ENCODE measurements at regions not wholly inside any gene's neighbourhood (a gene's known extent, or its start where the extent isn't known, plus 50 kb on each side); places are given as distances from the start of the nearest gene placed in this dataset.

- intact Hi-C loops (cut with DNase I), result no loop called here
- H3K9me3 ChIP-seq, result no peaks in the 10 kb centered on the region
- no peak for DNase-seq
- no peak overlapping the region for H3K4me3 ChIP-seq (replicated peaks in 1 of 3)
- WGBS, 2 donors, result 89 to 91% methylated on average over 7 of the region's 7 CpGs
- no peaks in the 10 kb centered on the region for H3K4me1 ChIP-seq
- TF ChIP-seq POLR2A (IDR thresholded peaks at IDR 0.05), result no peak
- no peak overlapping the region for H3K27ac ChIP-seq
- H3K27me3 ChIP-seq, result no peaks in the 10 kb centered on the region
- no peaks in the 10 kb centered on the region for H3K36me3 ChIP-seq
Observed at GRCh38 chr2:16049406-16049805, 109.1 kb downstream of the MYCN start.

- Histone ChIP-seq H3K4me1 (no peaks in the 10 kb centered on the region), H3K36me3 (no peaks in the 10 kb centered on the region), H3K4me3 (replicated peaks in 1 of 3) (no peak overlapping the region), H3K9me3 (no peaks in the 10 kb centered on the region), H3K27me3 (no peaks in the 10 kb centered on the region), H3K27ac (no peak overlapping the region)
- WGBS, 2 donors, result 91% methylated on average over 4 of the region's 4 CpGs
- intact Hi-C loops (cut with DNase I), result no loop called here
- DNase-seq, result no peak
- TF ChIP-seq CTCF (IDR thresholded peaks at IDR 0.05), result no peak
- no peak for TF ChIP-seq POLR2A (IDR thresholded peaks at IDR 0.05)
Observed at GRCh38 chr2:16048466-16048865, 108.1 kb downstream of the MYCN start.

GRCh38 chr2:16047701-16048100 is 107.4 kb downstream of the MYCN start:
- Histone ChIP-seq H3K36me3 (no peaks in the 10 kb centered on the region), H3K27ac (no peak overlapping the region), H3K4me1 (no peaks in the 10 kb centered on the region), H3K4me3 (replicated peaks in 1 of 3) (no peak overlapping the region), H3K9me3 (no peaks in the 10 kb centered on the region), H3K27me3 (no peaks in the 10 kb centered on the region)
- no peak for TF ChIP-seq CTCF (IDR thresholded peaks at IDR 0.05)
- TF ChIP-seq POLR2A (IDR thresholded peaks at IDR 0.05), result no peak
- intact Hi-C loops (cut with DNase I), result no loop called here
- DNase-seq, result no peak
- 95% methylated on average over 9 of the region's 9 CpGs for WGBS, 2 donors

GRCh38 chr2:16046649-16047048 is 106.3 kb downstream of the MYCN start:
- Histone ChIP-seq H3K27ac (no peak overlapping the region), H3K36me3 (no peaks in the 10 kb centered on the region), H3K4me1 (no peaks in the 10 kb centered on the region), H3K9me3 (no peaks in the 10 kb centered on the region), H3K27me3 (no peaks in the 10 kb centered on the region), H3K4me3 (replicated peaks in 1 of 3) (no peak overlapping the region)
- intact Hi-C loops (cut with DNase I), result no loop called here
- no peak for DNase-seq
- no peak for TF ChIP-seq POLR2A (IDR thresholded peaks at IDR 0.05)
- no peak for TF ChIP-seq CTCF (IDR thresholded peaks at IDR 0.05)
- WGBS, 2 donors, result 99 to 100% methylated on average over 2 of the region's 2 CpGs

GRCh38 chr2:16045653-16046352 is 105.5 kb downstream of the MYCN start:
- Histone ChIP-seq H3K9me3 (no peaks in the 10 kb centered on the region), H3K27me3 (no peaks in the 10 kb centered on the region), H3K4me3 (replicated peaks in 1 of 3) (no peak overlapping the region), H3K27ac (no peak overlapping the region), H3K36me3 (no peaks in the 10 kb centered on the region), H3K4me1 (no peaks in the 10 kb centered on the region)
- no peak for DNase-seq
- WGBS, 2 donors, result 77 to 79% methylated on average over 6 of the region's 6 CpGs
- no peak for TF ChIP-seq POLR2A (IDR thresholded peaks at IDR 0.05)
- no peak for TF ChIP-seq CTCF (IDR thresholded peaks at IDR 0.05)
- intact Hi-C loops (cut with DNase I), result no loop called here

Measured in thyroid gland (tissue), 4 donors.